CMK (cell line): ENCODE measurements at regions not wholly inside any gene's neighbourhood (a gene's known extent, or its start where the extent isn't known, plus 50 kb on each side); places are given as distances from the start of the nearest gene placed in this dataset.
"Not testable (repeated sequence)": the region's sequence is repeated elsewhere in the genome, so short reads cannot be mapped to it uniquely, and the experiment has no call there.

Experiments
- DNase-seq: peaks from one replicate; pipeline ENCODE4 v3.0.0-alpha.2; 2010; ENCODE audit warnings: low read depth

DNA sequence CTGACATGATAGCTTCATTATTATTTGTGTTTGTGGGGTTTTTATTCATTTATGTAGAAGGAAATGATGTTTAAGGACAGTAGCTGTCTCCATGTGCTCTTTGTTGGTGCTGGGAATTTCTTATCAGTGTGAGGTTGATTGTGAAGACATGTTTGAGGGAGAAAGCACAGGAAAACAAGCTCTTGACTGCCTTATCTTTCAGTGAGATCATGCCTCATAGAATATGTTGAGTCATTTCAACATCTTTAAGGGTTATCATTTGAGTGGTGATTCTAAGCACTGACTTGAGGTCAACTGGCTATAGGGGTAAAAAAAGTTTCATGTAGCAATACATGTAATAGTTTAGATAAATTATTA lies 405.1 kb upstream of the ADAMTS5 start:
- no peak for DNase-seq

DNA sequence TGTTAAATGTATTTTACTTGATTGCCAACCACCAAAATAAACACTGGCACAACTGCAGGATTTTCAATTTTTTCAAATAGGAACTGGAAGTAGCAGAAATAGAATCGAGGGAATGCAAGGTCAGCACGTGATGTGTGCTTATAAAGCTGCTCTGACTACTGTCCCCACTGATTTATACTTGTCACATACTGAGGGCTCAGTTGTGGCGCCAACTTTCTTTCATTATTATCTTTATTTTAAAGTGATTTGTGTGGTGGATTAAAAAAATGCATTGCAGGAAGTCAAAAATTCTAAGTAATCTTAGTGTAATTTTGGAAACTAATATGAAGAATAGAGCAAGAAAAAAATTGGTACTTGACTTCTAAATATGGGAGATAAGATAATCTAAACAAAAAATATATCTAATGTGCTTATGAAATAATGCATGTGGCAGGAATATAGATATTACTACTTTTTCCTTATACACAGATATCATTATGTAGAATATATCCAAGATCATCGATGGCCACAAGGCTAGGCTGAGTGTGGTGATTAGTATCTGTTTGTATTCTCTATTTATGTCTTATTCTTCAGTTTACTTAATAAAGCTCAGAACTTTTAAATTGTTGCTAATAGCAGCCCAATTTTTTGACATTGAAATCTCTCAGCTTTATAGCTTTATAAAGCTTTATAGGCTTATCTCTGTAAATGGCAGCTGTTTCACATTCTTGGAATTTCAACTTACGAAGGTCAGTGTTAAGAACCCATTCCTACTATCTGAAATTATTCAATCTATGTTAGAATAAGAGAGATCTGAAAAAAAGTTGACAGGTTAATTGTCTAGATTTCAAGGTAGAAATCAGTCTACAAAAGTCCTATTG lies 404.5 kb upstream of the ADAMTS5 start:
- DNase-seq, result no peak

DNA sequence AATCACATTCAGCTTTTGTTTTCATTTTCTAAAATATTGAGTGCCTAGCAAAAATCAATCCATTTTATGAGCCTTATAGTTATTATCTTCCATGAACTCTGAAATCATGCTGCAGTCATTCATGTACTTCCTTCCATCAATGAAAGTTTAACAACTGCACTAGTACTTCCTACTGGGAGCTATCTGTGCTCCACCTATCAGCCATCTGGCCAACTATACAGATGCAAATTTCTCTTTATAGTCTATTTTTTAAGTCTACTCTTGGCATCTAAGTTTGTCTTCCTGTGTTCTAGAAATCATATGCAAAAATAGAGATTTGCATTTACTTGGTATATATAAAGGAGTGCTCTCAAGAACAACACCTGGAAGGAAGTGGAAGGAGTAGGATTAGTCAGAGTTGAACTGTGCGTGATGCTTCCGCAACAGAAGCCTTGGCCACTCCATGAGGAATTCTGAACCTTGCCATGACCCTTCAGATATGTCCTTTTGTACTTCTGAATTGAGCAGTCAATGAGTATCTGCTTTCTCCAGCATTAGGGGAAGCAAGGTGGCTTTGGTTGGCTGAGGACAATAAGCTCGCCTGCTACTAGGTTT lies 403.2 kb upstream of the ADAMTS5 start:
- DNase-seq, result no peak

DNA sequence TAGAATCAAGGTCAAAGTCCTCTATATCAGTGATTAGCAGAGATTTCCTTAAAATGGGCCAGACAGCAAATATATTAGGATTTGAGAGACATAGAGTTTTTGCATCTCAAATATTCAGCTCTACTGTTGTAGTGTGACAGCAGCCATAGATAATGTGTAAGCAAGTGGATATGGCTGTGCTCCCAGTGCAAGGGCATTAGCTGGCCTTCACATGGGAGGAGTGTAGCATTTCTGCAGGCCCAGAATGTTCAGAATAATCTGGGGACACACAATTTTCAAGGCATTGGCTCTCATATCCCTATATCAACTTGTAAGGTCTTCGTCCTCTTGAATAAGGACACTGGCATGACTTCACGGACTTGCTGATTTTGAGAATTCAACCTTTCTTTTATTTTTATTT lies 402.3 kb upstream of the ADAMTS5 start:
- DNase-seq, result no peak

DNA sequence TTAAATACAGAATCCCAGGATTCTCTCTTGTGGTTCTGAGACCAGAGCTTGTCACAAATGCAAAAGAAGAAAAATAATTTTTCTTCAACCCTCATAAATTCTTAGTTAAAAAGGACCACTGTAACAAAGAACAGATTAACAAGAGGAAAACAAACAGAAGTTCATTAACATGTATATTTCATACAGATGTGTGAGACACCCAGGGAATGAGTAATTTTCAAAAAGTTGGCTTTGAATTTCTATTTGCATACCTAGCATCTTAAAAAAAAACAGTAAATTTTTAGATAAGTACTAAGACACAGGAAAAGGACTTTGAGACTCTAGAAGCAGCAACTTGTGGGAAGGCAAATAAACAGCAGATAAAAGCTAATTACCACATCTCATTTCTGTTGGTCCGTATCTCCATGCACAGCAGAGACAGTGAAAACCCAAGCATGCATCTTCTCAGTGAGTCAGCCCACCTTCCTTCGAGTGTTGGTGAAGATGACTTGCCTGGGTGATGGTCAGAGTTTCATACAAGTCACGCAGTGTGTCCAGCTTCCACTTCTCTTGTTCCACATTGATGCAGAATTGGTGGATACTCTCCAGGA lies 399.9 kb upstream of the ADAMTS5 start:
- no peak for DNase-seq

DNA sequence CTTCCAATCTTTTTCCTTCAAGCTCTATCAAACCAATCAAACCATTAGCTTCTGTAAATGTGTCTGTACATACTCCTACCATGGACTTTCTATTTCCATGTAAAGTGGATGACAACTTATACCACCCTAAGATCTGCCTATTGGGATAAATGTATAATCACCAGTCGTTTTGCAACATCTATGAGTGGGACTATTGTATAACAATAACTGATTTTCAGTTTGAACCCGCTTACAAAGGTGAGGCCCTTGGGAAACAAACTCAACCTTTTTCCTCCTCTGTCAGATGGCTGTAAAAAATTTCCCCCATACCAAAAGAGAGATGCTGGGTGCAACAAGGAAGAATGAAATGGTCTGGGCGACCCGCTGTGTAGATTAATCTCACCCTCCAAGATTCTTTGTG lies 399.1 kb upstream of the ADAMTS5 start:
- no peak for DNase-seq

DNA sequence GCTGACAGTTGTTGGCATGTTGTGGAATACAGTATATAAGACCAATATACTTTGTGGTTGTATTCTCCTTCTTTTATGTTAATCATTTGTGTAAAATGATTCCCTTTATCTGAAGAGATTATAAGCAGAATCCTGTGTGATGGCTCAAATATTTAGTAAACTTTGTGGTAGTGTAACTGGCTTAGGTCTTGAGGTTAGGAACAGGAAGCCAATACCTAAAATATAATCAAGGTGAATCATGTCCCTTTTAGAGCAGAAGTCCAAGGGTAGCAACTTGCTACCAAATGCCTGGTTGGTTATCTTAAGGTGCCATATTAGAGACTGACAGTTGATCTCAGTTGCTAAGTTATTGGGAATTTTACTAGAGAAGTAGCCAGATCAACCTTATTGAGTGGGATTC lies 398.5 kb upstream of the ADAMTS5 start:
- no peak for DNase-seq

DNA sequence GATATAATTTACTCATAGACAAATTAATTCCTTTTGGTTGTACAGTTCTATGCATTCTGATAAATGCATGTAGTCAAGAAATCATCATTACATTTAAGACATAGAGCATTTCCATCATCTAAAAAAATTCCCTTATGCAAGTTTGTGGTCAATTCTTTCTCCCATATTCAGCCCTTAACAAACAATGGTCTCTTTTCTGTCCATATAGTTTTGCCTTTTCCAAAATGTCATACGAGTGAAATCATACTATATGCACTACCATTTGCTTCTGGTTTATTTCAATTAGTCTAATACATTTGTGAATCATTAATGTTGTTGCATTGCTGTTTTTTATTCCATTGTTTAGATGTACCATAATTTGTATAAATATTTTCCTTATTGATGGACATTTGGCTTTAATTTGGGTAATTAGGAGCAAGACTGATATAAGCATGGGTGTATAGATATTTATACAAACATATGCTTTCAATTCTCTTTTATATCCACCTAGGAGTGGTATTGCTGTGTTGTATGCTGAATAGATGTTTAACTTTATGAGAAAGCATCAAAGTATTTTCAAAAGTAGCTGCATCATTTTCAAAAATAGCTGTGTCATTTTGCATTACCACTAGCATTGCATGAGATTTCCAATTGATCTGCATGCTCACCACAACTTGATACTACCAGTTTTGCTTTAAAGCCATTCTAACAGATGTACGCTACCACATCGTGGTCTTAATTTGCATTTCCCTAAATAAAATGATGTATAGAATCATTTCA lies 397.0 kb upstream of the ADAMTS5 start:
- DNase-seq, result no peak

DNA sequence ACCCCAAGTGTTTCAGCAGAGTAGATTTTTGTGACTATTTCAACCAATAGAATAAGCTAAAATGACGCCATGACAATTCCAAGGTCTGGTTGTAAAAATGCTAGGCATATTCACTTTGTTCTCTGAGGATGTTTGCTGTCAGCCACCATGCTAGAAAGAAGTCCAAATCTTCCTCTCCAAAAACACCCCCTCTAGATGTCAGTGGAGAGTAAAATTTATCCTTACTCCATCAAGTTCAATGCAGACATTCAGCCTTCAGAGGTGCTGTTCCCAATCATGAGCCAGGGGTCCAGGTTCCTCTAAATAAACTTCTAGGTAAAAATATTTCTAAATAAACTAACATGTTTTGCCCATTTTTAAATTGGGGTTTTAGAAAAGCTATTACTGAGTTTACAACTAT lies 395.4 kb upstream of the ADAMTS5 start:
- DNase-seq, result no peak

DNA sequence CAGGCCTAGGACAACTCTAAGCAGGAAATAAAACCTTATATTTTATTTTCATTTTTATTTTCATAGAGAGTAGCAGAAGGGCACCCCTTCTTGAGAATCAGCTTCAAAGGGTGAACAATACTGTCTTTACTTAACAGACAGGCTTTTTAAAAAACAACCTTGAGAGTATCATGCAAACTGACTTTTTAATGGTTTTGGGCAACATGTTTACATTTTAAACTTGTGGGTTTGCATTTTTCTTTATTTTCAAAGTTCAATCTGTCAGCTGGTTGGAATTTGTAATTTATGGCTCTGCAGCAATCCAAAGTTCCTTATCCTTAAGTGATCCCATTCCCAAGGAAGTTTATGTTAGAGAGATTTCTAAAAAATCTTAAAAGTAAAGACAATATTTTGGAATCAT lies 392.3 kb upstream of the ADAMTS5 start:
- DNase-seq, result no peak

DNA sequence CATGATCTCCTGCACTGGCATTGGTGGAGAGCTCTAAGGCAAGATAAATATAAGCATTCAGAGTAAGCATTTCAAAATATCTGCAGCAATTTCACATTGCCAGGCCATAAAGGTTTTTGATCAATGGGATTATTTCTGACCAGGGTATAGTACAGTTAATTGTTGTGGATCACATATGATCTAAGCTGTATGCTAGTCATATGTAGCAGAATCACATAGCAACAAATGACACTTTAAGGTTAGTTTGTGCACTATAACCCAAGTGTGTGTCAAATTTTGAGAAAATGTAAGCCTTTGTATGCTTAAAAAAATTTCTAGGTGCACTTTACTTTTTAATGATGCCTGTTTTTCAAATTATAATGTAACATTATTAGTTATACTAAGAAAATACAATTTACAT lies 386.0 kb upstream of the ADAMTS5 start:
- no peak for DNase-seq

DNA sequence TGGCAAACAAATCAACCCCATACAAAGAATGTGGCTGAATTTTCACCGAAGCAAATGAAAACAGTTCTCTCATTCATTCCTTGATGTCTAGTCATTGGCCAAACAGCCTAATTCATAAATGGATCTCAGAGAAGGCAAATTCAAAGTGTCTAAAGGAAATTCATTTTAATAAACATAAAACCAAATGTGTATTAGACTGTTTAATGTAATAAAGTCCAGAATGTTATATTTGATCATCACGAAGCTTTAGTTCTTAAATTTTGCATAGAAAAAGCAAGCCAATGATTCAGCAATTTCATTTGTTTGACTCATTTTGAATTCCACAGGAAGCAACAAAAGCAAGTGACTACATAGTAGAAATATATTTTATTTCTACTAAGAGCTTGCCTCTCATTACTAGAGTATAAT lies 379.2 kb upstream of the ADAMTS5 start:
- DNase-seq, result no peak

DNA sequence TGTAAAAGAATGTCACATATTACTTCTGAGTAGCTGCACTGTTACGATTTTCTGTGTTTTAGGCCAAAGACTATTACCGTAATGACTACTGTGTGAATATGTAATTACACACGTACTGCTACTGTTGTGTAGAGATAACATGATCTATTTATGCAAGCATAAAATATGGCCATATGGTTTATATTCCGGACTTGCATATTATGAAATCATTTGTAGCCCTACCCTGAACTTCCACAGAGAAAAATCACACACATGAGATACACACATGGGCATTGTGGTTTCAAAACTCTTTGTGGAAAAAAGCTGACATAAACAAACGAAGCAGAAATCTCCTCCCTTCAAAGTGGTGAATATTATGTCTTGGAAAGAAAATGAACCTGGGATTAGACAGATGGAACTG lies 373.0 kb upstream of the ADAMTS5 start:
- DNase-seq, result no peak

DNA sequence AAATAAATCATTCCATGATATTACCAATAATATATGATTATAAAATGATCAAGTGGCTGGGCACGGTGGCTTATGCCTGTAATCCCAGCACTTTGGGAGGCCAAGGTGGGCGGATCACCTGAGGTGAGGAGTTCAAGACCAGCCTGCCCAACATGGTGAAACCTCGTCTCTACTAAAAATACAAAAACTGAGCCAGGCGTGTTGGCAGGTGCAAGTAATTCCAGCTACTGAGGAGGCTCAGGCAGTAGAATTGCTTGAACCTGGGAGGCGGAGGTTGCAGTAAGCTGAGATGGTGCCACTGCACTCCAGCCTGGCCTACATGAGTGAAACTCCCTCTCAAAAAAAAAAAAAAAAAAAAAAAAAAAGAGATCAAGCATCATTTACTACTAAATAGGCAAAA lies 371.1 kb upstream of the ADAMTS5 start:
- DNase-seq, result not testable (repeated sequence)

DNA sequence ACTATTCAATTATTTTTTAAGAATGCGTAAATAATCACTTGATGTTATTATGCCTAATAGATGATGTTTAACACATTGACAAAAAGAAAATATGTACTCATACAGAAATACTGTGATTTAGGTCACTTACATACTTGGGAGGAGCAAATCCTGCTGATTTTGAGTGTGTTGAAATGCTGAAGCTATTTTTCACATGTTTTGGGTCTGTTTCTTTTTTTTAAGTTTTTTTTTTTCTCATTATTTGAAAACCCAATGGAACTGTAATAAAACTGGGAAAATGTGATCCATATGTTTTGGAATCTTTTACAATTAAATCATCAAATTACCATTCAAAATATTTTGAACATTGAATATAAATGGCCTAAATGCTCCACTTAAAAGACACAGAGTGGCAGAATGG lies 366.2 kb upstream of the ADAMTS5 start:
- no peak for DNase-seq

DNA sequence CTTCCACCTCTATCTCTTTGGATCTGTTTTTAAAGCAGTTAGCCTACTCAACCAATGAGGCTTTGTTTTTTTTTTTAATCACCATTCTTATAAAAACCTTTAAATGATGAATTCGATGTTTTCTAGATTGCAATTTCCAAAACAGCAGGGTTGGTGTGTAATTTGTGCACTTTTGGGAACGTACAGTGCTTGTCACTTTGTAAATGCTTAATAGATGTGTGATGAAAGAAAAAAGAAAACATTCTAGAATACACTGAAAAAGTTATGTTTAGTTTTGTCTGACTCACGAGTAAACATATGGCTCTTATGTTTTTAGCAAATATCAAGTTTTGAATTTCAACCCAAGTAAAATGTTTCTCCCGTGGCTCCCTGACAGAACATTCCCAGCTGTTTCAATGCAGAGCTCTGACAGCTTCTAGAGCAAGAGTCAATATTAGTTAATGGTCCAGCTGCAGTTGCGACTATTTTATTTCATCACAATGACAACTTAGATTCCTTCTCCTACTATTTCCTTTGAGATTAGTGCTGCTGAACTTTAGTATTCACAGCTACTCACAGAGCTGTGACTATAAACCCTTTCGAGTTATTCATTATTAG lies 362.5 kb upstream of the ADAMTS5 start:
- no peak for DNase-seq

DNA sequence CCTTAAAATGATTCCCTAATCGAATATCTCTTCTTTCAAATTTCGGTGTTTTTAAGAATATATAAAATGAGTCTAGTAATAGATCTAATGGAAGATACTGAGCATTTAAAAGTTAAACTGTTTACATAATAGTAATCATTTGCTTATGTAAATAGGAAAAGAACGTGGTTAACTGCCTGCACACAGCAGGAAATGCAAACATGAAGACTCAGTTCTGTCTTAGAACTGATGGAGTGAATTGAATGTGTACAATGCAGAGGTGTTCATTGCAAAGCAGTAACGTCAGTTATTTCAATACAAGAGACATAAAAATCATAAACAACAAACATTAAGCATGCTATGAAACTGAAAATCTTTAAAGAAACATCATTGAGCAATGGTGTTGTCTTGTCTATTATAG lies 359.4 kb upstream of the ADAMTS5 start:
- DNase-seq, result no peak

DNA sequence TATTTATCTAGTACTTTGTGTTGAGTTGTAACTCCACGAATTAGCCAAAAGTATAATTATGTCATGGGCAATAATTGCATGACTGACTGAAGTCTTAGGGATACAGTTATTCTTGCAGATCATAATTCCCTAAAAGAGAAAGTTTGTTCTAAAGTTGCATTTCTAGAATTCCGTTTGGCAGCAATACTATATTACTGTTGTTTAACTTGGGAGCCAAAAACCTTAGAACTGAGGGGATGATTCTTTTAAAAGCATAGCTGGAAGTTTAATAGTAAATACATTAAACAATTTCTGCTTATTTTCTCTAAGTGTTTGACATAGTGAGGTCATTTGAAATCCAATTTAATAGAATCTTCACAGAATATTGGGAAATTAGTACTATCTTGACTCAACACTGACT lies 356.4 kb upstream of the ADAMTS5 start:
- no peak for DNase-seq

DNA sequence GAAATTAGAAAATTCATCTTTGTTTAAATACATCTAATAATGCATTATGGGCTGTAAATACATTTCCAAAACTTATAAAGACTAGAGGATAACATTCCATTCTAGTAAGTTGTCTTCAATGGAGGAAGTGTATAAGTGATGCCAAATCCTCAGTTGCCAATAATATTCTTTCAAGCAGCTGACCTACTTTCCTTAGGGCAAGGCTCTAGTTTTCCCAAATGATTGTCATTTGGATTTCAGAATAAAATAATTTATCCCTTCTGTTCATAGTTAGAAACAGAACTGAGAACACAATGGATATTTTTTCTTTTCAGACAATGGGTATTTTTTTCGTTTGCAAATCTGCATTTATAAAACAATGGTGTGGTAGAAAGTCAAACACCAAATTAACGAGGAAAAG lies 354.9 kb upstream of the ADAMTS5 start:
- no peak for DNase-seq

DNA sequence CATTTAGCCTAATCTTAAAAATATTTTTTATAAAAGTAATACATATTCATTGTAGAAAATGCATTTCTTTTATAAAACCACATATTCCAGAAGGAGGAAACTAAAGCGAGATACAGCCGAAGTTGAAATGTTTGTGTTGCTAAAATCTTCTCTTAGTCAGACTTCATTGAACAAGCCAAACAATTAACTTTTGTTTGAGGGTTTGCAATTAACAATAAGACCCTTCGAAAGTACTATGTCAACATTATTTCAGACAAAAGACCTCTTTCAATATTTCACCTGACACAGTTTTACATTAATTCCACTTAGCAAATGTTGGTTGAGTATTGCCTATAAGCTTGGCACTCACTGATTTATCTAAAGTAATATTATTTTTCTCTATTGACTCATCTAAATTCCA lies 354.0 kb upstream of the ADAMTS5 start:
- DNase-seq, result no peak

DNA sequence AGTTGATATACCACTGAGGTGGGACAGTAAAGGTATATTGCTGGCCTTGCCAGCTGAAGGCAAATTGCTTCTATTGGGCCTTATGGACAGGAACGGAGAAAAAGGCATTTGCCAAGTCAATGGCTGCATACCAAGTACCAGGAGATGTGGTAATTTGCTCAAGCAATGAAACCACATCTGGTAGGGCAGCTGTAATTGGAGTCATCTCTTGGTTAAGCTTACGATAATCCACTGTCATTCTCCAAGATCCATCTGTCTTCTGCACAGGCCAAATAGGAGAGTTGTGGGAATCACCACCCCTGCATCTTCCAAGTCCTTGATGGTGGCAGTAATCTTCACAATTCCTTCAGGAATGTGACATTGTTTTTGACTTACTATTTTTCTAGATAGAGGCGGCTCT lies 350.7 kb upstream of the ADAMTS5 start:
- DNase-seq, result not testable (repeated sequence)

DNA sequence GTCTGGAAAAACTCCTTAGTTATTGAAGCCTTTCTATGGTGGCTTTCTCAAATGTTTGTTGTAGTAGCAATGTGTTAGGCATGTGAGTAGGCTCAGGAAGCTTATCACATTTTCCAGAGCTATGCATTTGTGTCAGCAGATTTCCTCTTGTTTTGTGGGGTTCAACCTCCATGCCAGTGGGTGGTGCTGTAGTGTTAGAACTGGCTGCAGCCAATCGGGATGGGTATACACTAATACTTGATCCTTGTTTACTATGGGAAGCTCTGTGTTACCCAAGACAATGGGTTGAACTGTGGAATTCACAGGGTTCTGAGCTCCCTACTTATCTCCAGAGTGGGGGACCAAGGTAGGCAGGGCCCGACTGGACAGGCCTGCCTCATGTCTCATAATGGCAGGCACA lies 348.5 kb upstream of the ADAMTS5 start:
- no peak for DNase-seq

DNA sequence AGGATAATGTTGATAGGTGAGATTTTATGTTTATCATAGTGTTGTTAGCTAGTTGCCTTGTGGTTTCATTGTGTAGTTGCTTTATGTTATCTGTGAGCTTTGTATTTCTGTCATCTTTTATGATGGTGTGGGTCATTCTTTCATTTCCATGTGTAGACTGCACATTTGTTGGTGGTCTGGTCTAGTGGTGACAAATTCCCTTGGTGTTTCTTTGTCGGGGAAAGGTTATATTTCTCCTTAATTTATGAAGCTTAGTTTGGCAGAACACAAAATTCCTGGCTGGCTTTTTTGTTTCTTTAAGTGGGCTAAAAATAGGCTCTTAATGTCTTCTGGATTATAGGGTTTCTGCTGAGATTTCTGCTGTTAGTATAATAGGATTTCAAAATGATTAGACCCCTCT lies 347.2 kb upstream of the ADAMTS5 start:
- DNase-seq, result no peak
